Liver (tissue), 8 donors: ENCODE measurements at regions not wholly inside any gene's neighbourhood (a gene's known extent, or its start where the extent isn't known, plus 50 kb on each side); places are given as distances from the start of the nearest gene placed in this dataset.

Experiments
- DNase-seq: peaks from one replicate; pipeline ENCODE4 v3.0.0-alpha.2; 2017; ENCODE audit warnings: low spot score
- H3K27ac ChIP-seq, 2 donors: one replicate each; pipeline ENCODE4 v1.7.0; 2013; ENCODE audit warnings: inconsistent platforms in 2 of 2, low read length in 2 of 2, control low read depth in 1 of 2, low read depth in 1 of 2, mild to moderate bottlenecking in 1 of 2
- H3K27me3 ChIP-seq, 4 donors: one replicate each; pipeline versions ENCODE4 v1.6.1 to v1.7.0; 2013; ENCODE audit warnings: low read length in 3 of 4, inconsistent platforms in 1 of 4, mild to moderate bottlenecking in 1 of 4, moderate library complexity in 1 of 4; ENCODE audit not compliant: control insufficient read depth in 4 of 4, insufficient read depth in 4 of 4
- H3K36me3 ChIP-seq, 4 donors: one replicate each; pipeline versions ENCODE4 v1.6.1 to v1.7.0; 2013; ENCODE audit warnings: low read length in 3 of 4, mild to moderate bottlenecking in 3 of 4, low read depth in 1 of 4, moderate library complexity in 1 of 4; ENCODE audit not compliant: control insufficient read depth in 4 of 4, insufficient read depth in 3 of 4
- H3K4me1 ChIP-seq, 4 donors: one replicate each; pipeline versions ENCODE4 v1.6.1 to v1.7.0; 2013; ENCODE audit warnings: low read length in 3 of 4, mild to moderate bottlenecking in 3 of 4, moderate library complexity in 1 of 4; ENCODE audit not compliant: control insufficient read depth in 4 of 4, insufficient read depth in 4 of 4
- H3K4me3 ChIP-seq, 3 donors: one replicate each; pipeline versions ENCODE4 v1.6.1 to v1.7.0; 2013; ENCODE audit warnings: low read length in 3 of 3, control low read depth in 1 of 3, low read depth in 1 of 3, mild to moderate bottlenecking in 1 of 3
- H3K9ac ChIP-seq, 2 donors: one replicate each; pipeline ENCODE4 v1.7.0; 2013; ENCODE audit warnings: low read length in 2 of 2, mild to moderate bottlenecking in 2 of 2, moderate library complexity in 2 of 2, control low read depth in 1 of 2, low read depth in 1 of 2
- H3K9me3 ChIP-seq, 4 donors: one replicate each; pipeline versions ENCODE4 v1.6.1 to v1.7.0; 2013; ENCODE audit warnings: low read length in 3 of 4; ENCODE audit not compliant: control insufficient read depth in 4 of 4
- EGR1 ChIP-seq, 2 donors: IDR thresholded peaks; 2 replicates each; pipeline ENCODE4 v1.6.1; 2016 to 2018; ENCODE audit warnings: antibody characterized with exemption in 2 of 2, low read depth in 2 of 2
- FOXA1 ChIP-seq: IDR thresholded peaks from 2 replicates; pipeline ENCODE4 v1.6.1; 2016; ENCODE audit warnings: antibody characterized with exemption
- FOXA2 ChIP-seq: IDR thresholded peaks from 2 replicates; pipeline ENCODE4 v1.6.1; 2016; ENCODE audit warnings: antibody characterized with exemption
- GABPA ChIP-seq, 2 donors: IDR thresholded peaks in 1 of 2; conservative IDR thresholded peaks in 1 of 2; 2 replicates each; pipeline ENCODE4 v1.6.1; 2016; ENCODE audit warnings: antibody characterized with exemption in 2 of 2, mild to moderate bottlenecking in 1 of 2, moderate library complexity in 1 of 2
- HNF4A ChIP-seq, 2 donors: conservative IDR thresholded peaks; 2 replicates each; pipeline ENCODE4 v1.6.1; 2016; ENCODE audit warnings: antibody characterized with exemption in 2 of 2, mild to moderate bottlenecking in 2 of 2
- HNF4G ChIP-seq: IDR thresholded peaks from 2 replicates; pipeline ENCODE4 v1.6.1; 2016; ENCODE audit warnings: antibody characterized with exemption
- JUND ChIP-seq, 2 donors: IDR thresholded peaks; 2 replicates each; pipeline ENCODE4 v1.6.1; 2016; ENCODE audit warnings: antibody characterized with exemption in 2 of 2
- NR2F2 ChIP-seq: IDR thresholded peaks from 2 replicates; pipeline ENCODE4 v1.6.1; 2016; ENCODE audit warnings: antibody characterized with exemption
- RAD21 ChIP-seq, 2 donors: IDR thresholded peaks; 2 replicates each; pipeline ENCODE4 v1.6.1; 2016; ENCODE audit warnings: antibody characterized with exemption in 2 of 2, mild to moderate bottlenecking in 2 of 2
- RXRA ChIP-seq, 2 donors: IDR thresholded peaks; 2 replicates each; pipeline ENCODE4 v1.6.1; 2017 to 2018; ENCODE audit warnings: antibody characterized with exemption in 2 of 2, mild to moderate bottlenecking in 1 of 2
- SP1 ChIP-seq: IDR thresholded peaks from 2 replicates; pipeline ENCODE4 v1.6.1; 2018; ENCODE audit warnings: antibody characterized with exemption, mild to moderate bottlenecking
- TAF1 ChIP-seq: conservative IDR thresholded peaks from 2 replicates; pipeline ENCODE4 v1.6.1; 2016; ENCODE audit warnings: antibody characterized with exemption, mild to moderate bottlenecking
- YY1 ChIP-seq: IDR thresholded peaks from 2 replicates; pipeline ENCODE4 v1.6.1; 2016; ENCODE audit warnings: antibody characterized with exemption, mild to moderate bottlenecking
- WGBS: extraction: QIAGEN DNeasy Blood & Tissue Kit; methylation state at CpG from one replicate; pipeline ENCODE4 v1.1.7; 2013; 5-methylcytosine and 5-hydroxymethylcytosine counted together
- TF ChIP-seq, protein P1 (sequence below): IDR thresholded peaks from 2 replicates; pipeline ENCODE4 v1.6.1; 2016; ENCODE audit warnings: antibody characterized with exemption
- TF ChIP-seq, protein P2 (sequence below): IDR thresholded peaks from 2 replicates; pipeline ENCODE4 v1.6.1; 2016; ENCODE audit warnings: antibody characterized with exemption
- TF ChIP-seq, protein P3 (sequence below): IDR thresholded peaks from 2 replicates; pipeline ENCODE4 v1.6.1; 2016; ENCODE audit warnings: antibody characterized with exemption, mild to moderate bottlenecking
- TF ChIP-seq, protein P4 (sequence below): IDR thresholded peaks from 2 replicates; pipeline ENCODE4 v1.6.1; 2016; ENCODE audit warnings: antibody characterized with exemption
- TF ChIP-seq, protein P5 (sequence below): fragments of 150-350 bp; IDR thresholded peaks from 2 replicates; pipeline ENCODE4 v1.5.1; 2017; ENCODE audit warnings: improper control_type of control experiment, low read depth, low read length; ENCODE audit not compliant: missing input control
- donor health status: healthy.
- donor health status: healthy.
- donor health status: healthy.
- donor health status: healthy.
- donor health status: healthy.

DNA sequence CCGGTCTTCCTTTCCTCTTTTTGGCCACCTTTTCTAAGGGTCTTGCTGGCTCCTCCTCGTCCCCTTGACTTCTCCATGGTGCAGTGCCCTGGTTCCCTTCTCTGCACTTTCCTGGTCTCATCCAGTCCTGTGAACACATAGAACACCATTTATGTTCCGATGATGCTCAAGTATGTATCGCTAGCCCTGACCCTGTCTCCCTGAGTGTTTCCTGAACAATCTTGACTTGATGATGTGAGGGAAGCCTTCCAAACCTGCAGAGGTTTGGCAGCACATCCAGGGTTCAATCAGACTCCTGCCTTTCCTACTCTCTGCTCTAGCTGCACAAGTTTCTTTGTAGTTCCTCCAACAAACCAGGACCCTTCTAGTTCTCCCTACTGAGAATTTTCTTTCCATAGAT is 132.1 kb downstream of the RGPD3 start:
- Histone ChIP-seq H3K36me3 (no peaks in the 10 kb centered on the region), H3K4me1 (no peaks in the 10 kb centered on the region), H3K9me3 (no peaks in the 10 kb centered on the region), H3K27me3 (no peaks in the 10 kb centered on the region), H3K4me3 (no peak overlapping the region), H3K27ac (no peak overlapping the region), H3K9ac (no peak overlapping the region)
- WGBS = 92% methylated on average over 4 of the region's 4 CpGs
- DNase-seq = no peak
- no peak for TF ChIP-seq NR2F2
- no peak for TF ChIP-seq RXRA (IDR thresholded peaks at IDR 0.05)
- no peak for TF ChIP-seq EGR1 (IDR thresholded peaks at IDR 0.05; ENCODE audit: low read depth in 2 of 2)
- no peak for TF ChIP-seq TAF1
- TF ChIP-seq, protein P1, sequence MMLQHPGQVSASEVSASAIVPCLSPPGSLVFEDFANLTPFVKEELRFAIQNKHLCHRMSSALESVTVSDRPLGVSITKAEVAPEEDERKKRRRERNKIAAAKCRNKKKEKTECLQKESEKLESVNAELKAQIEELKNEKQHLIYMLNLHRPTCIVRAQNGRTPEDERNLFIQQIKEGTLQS = no peak
- TF ChIP-seq HNF4A (conservative IDR thresholded peaks at IDR 0.05) = no peak
- TF ChIP-seq, protein P2, sequence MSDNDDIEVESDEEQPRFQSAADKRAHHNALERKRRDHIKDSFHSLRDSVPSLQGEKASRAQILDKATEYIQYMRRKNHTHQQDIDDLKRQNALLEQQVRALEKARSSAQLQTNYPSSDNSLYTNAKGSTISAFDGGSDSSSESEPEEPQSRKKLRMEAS = no peak
- TF ChIP-seq, protein P3, sequence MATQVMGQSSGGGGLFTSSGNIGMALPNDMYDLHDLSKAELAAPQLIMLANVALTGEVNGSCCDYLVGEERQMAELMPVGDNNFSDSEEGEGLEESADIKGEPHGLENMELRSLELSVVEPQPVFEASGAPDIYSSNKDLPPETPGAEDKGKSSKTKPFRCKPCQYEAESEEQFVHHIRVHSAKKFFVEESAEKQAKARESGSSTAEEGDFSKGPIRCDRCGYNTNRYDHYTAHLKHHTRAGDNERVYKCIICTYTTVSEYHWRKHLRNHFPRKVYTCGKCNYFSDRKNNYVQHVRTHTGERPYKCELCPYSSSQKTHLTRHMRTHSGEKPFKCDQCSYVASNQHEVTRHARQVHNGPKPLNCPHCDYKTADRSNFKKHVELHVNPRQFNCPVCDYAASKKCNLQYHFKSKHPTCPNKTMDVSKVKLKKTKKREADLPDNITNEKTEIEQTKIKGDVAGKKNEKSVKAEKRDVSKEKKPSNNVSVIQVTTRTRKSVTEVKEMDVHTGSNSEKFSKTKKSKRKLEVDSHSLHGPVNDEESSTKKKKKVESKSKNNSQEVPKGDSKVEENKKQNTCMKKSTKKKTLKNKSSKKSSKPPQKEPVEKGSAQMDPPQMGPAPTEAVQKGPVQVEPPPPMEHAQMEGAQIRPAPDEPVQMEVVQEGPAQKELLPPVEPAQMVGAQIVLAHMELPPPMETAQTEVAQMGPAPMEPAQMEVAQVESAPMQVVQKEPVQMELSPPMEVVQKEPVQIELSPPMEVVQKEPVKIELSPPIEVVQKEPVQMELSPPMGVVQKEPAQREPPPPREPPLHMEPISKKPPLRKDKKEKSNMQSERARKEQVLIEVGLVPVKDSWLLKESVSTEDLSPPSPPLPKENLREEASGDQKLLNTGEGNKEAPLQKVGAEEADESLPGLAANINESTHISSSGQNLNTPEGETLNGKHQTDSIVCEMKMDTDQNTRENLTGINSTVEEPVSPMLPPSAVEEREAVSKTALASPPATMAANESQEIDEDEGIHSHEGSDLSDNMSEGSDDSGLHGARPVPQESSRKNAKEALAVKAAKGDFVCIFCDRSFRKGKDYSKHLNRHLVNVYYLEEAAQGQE = no peak
- TF ChIP-seq, protein P4, sequence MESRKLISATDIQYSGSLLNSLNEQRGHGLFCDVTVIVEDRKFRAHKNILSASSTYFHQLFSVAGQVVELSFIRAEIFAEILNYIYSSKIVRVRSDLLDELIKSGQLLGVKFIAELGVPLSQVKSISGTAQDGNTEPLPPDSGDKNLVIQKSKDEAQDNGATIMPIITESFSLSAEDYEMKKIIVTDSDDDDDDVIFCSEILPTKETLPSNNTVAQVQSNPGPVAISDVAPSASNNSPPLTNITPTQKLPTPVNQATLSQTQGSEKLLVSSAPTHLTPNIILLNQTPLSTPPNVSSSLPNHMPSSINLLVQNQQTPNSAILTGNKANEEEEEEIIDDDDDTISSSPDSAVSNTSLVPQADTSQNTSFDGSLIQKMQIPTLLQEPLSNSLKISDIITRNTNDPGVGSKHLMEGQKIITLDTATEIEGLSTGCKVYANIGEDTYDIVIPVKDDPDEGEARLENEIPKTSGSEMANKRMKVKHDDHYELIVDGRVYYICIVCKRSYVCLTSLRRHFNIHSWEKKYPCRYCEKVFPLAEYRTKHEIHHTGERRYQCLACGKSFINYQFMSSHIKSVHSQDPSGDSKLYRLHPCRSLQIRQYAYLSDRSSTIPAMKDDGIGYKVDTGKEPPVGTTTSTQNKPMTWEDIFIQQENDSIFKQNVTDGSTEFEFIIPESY = no peak
- TF ChIP-seq, protein P5, sequence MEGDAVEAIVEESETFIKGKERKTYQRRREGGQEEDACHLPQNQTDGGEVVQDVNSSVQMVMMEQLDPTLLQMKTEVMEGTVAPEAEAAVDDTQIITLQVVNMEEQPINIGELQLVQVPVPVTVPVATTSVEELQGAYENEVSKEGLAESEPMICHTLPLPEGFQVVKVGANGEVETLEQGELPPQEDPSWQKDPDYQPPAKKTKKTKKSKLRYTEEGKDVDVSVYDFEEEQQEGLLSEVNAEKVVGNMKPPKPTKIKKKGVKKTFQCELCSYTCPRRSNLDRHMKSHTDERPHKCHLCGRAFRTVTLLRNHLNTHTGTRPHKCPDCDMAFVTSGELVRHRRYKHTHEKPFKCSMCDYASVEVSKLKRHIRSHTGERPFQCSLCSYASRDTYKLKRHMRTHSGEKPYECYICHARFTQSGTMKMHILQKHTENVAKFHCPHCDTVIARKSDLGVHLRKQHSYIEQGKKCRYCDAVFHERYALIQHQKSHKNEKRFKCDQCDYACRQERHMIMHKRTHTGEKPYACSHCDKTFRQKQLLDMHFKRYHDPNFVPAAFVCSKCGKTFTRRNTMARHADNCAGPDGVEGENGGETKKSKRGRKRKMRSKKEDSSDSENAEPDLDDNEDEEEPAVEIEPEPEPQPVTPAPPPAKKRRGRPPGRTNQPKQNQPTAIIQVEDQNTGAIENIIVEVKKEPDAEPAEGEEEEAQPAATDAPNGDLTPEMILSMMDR = no peak
- TF ChIP-seq SP1 = no peak
- no peak for TF ChIP-seq FOXA1
- no peak for TF ChIP-seq FOXA2
- no peak for TF ChIP-seq RAD21 (IDR thresholded peaks at IDR 0.05)
- no peak for TF ChIP-seq GABPA (IDR thresholded peaks at IDR 0.05 in 1 of 2, conservative IDR thresholded peaks at IDR 0.05 in 1 of 2)
- TF ChIP-seq HNF4G = no peak
- no peak for TF ChIP-seq YY1
- no peak for TF ChIP-seq JUND (IDR thresholded peaks at IDR 0.05)

DNA sequence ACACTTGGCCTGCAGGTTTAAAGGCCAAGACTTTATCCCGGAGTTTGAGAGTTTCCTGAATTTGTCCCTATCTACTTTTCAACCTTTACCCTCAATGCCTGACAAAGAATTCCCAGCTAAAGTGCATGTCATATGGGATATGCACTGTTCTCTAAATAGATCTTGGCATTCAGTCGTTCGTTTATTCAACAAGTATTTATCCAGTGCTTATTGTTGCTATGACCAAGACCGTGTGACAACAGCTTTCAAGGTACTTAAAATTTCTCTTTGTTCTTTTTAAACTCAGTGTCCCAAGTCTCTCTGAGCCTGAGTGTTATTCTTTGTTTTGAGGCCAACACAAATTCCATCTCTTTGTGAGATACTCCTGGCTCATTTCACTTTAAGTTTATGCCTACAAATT is 133.4 kb downstream of the RGPD3 start:
- no peaks in the 10 kb centered on the region for H3K9me3 ChIP-seq
- no peak for DNase-seq
- H3K4me3 ChIP-seq = no peak overlapping the region
- no peak overlapping the region for H3K9ac ChIP-seq
- H3K36me3 ChIP-seq = no peaks in the 10 kb centered on the region
- 45% methylated on average over 4 of the region's 4 CpGs for WGBS
- peaks cover 0 to 4% (median 0%) of the 10 kb centered on the region in 4 donors for H3K4me1 ChIP-seq
- H3K27me3 ChIP-seq = no peaks in the 10 kb centered on the region
- no peak overlapping the region for H3K27ac ChIP-seq
- TF ChIP-seq, protein P1 = no peak
- TF ChIP-seq NR2F2 (no peak), FOXA1 (no peak), SP1 (no peak), TAF1 (no peak), HNF4G (no peak), RAD21 (IDR thresholded peaks at IDR 0.05) (no peak), FOXA2 (no peak), YY1 (no peak), JUND (IDR thresholded peaks at IDR 0.05) (no peak), GABPA (IDR thresholded peaks at IDR 0.05 in 1 of 2, conservative IDR thresholded peaks at IDR 0.05 in 1 of 2) (no peak)
- TF ChIP-seq, protein P5 = no peak
- TF ChIP-seq, protein P3 = no peak
